Omental fat pad (tissue), 3 donors: ENCODE measurements at regions not wholly inside any gene's neighbourhood (a gene's known extent, or its start where the extent isn't known, plus 50 kb on each side); places are given as distances from the start of the nearest gene placed in this dataset.

ENCODE experiments used
- ATAC-seq: fragments of 150-250 bp; one replicate; pipeline ENCODE4 v1.9.1; 2016; ENCODE audit warnings: mild to moderate bottlenecking, moderate library complexity; ENCODE audit not compliant: low FRiP score
- DNase-seq: peaks from one replicate; pipeline ENCODE4 v3.0.0-alpha.2; 2019; ENCODE audit warnings: low spot score
- TF ChIP-seq, protein P1 (sequence below), 3 donors: fragments of 450-650 bp; IDR thresholded peaks; one replicate each; pipeline ENCODE4 v1.5.1; 2016 to 2017; ENCODE audit warnings: antibody characterized with exemption in 3 of 3, mild to moderate bottlenecking in 3 of 3, moderate library complexity in 2 of 3

DNA sequence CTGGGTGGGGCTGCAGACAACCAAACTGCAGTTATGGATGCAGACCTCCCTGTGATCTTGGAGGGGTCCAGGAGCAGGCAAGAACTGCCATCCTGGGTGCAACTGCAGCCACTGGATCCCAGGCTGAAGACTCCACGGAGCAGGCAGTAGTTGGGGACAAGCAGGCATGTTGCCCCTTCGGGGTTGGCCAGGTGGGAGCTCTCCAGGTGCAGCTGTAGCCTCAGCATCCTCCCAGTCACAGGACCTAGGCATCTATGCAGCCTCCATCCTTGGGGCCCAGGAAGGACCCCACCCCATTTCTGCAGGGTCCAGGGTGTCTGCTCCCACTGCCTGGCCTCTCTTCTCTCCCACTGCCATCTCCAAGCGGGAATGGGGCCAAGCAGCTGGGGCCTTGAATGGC lies 322.2 kb upstream of the RBMS3 start:
- TF ChIP-seq, protein P1, sequence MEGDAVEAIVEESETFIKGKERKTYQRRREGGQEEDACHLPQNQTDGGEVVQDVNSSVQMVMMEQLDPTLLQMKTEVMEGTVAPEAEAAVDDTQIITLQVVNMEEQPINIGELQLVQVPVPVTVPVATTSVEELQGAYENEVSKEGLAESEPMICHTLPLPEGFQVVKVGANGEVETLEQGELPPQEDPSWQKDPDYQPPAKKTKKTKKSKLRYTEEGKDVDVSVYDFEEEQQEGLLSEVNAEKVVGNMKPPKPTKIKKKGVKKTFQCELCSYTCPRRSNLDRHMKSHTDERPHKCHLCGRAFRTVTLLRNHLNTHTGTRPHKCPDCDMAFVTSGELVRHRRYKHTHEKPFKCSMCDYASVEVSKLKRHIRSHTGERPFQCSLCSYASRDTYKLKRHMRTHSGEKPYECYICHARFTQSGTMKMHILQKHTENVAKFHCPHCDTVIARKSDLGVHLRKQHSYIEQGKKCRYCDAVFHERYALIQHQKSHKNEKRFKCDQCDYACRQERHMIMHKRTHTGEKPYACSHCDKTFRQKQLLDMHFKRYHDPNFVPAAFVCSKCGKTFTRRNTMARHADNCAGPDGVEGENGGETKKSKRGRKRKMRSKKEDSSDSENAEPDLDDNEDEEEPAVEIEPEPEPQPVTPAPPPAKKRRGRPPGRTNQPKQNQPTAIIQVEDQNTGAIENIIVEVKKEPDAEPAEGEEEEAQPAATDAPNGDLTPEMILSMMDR (IDR thresholded peaks at IDR 0.05) = no peak
- DNase-seq (no peak), ATAC-seq (no peak)

DNA sequence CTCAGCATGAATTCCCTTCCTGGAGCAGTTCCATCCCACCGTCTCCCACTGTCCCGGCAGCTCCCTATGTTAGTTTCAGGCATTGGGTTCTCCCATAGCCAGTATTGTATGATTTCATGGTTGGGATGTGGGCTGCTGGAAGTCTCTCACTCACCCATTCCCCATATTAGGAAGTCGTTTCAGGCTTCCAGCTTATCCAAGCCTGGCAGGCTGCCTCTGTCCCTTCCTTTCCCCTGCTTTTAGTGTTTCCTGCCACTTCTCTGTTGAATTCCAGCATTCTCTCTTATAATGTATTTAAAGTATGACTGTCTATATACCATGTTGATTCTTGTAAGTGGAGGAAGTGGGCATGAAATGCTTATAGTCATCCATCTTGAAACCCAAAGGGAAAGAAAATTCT lies 309.7 kb upstream of the RBMS3 start:
- no peak for DNase-seq

DNA sequence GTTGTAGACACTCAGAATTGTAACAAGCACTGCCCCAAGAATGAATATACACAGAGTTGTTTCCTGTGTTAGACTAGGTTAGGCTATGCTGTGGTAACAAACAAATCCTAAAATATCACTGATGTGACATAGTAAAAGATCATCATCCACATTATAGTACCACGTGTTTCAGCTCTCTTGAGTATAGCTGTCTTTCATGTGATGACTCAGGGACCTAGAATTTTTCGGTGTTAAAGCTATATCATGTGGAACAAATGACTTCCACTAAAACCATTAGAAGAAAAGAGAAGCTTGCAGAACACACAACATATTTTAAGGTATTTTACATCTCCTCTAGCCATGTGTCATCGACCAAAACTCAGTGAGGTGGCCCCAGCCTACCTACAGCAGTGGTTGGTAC lies 307.9 kb upstream of the RBMS3 start:
- DNase-seq = no peak
- ATAC-seq = no peak
- TF ChIP-seq, protein P1 (IDR thresholded peaks at IDR 0.05) = no peak

More for the DNA sequence above, 309.7 kb upstream of the RBMS3 start:
- ATAC-seq = no peak
- TF ChIP-seq, protein P1 (IDR thresholded peaks at IDR 0.05) = no peak

DNA sequence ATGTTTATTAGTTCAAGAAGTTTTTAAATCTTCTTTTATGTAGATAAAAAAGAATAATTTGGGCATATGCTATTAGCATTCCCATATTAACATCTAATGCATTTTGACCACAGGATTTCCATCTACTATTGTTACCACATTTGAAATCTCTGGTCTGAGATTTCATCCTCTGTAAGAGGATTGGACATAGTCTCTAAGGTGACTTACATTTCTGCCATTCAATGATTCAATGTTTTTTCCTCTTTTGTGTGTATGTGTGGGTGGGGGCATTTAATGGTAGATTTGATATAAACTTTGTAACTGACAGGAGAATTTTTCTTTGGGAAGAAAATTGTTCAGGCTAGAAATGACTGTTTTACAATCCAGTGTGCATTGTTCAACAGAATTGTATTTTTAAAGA lies 307.3 kb upstream of the RBMS3 start:
- ATAC-seq = no peak

DNA sequence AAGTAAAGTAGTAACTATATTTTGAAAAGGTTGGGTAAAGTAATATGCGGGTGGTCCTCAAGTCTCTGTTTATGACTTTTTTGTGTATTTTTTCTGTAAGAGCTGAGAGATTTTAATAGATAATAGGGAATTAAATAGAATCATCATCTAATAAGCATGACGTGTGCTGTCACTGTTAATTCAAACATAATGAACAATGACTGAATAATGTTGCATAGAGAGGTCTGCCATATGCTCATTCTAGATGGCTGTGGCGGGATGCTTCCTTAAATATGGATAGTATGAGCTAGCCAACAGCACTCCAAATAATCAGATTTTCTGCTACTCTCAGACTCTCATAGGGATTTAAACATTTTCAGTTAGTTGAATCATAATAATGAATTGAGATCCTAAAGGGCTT lies 302.8 kb upstream of the RBMS3 start:
- DNase-seq = no peak
- TF ChIP-seq, protein P1 (IDR thresholded peaks at IDR 0.05) = no peak
- ATAC-seq = no peak

More for the DNA sequence above, 307.3 kb upstream of the RBMS3 start:
- no peak for DNase-seq
- TF ChIP-seq, protein P1 (IDR thresholded peaks at IDR 0.05) = no peak

DNA sequence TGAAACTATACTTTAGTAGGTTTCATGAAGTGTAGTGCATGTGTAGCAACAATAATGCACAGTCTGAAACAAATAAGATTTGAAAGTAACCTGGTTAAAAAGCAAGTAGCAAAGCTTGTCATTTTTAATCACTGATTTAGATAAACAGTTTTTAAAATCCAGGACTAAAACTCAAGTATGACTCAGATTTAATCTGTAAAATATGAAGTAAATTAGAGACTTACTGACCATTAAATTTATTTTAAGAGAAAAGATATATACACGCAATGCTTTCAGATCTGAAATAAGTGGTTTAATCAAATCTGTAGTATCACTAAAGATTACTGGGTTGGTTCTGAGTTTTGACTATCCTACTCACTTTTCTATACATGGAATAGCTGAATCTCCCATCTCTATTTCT lies 300.7 kb upstream of the RBMS3 start:
- no peak for ATAC-seq
- no peak for DNase-seq
- TF ChIP-seq, protein P1 (IDR thresholded peaks at IDR 0.05) = no peak

DNA sequence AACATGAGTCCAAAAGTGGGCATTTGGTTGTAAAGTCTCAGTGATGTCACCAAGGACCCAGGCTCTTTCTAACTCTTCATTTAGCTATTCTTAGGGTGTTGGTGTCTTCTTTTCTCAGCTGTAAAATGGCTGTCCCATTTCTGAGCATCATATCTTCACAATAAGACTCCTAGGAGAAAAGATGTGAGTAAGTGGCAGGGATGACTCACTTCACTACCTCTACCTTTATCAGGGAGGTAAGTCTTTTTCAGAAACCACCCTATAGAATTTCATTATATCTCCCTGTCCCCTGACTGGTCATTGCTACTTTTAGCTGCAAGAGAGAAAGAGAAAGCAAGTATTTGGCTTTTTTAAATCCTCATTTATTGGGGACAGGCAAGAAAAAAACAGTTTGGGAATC lies 300.2 kb upstream of the RBMS3 start:
- no peak for ATAC-seq
- DNase-seq = no peak
- TF ChIP-seq, protein P1 (IDR thresholded peaks at IDR 0.05) = no peak
